ENCODE measurements at regions not wholly inside any gene's neighbourhood (a gene's known extent, or its start where the extent isn't known, plus 50 kb on each side); places are given as distances from the start of the nearest gene placed in this dataset.

DNA sequence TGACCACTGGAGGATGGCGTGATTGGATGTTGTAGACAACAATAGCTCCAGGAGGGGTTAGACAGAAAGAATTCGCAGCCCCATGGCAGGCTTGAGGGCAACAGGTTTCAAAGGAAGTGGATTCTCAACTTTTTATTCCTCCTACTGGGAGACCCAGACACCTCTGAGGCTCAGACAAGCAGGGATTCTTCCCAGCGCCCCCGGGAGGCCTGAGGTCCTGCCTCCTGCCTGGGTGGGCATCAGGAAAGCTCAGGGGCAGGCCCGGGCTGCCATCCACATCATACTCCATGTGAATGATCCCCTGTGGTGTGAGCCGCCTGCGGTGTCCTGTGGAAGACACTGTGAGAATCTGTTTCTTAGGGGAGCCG, 203.5 kb downstream of the CYP26B1 start:
- TF ChIP-seq EZH2 (IDR thresholded peaks at IDR 0.05; ENCODE audit: low read depth, low read length, severe bottlenecking) (no peak), GABPA (IDR thresholded peaks at IDR 0.05; ENCODE audit: borderline replicate concordance, insufficient read depth, low read length) (no peak), EP300 (IDR thresholded peaks at IDR 0.05; ENCODE audit: borderline replicate concordance in 1 of 2, low read depth in 2 of 2, low read length in 2 of 2) (no peak), POLR2A (IDR thresholded peaks at IDR 0.05; ENCODE audit: control extremely low read depth in 1 of 2, low read depth in 2 of 2, low read length in 2 of 2) (no peak), RAD21 (IDR thresholded peaks at IDR 0.05 in 1 of 2, conservative IDR thresholded peaks at IDR 0.05 in 1 of 2; ENCODE audit: low read depth in 2 of 2, low read length in 2 of 2) (no peak), SRF (IDR thresholded peaks at IDR 0.05; ENCODE audit: low read depth, low read length) (no peak), JUN (IDR thresholded peaks at IDR 0.05; ENCODE audit: low read depth, low read length) (no peak), SUZ12 (IDR thresholded peaks at IDR 0.05; ENCODE audit: low read length) (no peak), POLR2AphosphoS5 (IDR thresholded peaks at IDR 0.05; ENCODE audit: low read depth, low read length) (no peak), TBP (IDR thresholded peaks at IDR 0.05; ENCODE audit: low read depth, low read length) (no peak), KDM1A (IDR thresholded peaks at IDR 0.05; ENCODE audit: borderline replicate concordance, low read length) (no peak)
- TF ChIP-seq, protein P1, sequence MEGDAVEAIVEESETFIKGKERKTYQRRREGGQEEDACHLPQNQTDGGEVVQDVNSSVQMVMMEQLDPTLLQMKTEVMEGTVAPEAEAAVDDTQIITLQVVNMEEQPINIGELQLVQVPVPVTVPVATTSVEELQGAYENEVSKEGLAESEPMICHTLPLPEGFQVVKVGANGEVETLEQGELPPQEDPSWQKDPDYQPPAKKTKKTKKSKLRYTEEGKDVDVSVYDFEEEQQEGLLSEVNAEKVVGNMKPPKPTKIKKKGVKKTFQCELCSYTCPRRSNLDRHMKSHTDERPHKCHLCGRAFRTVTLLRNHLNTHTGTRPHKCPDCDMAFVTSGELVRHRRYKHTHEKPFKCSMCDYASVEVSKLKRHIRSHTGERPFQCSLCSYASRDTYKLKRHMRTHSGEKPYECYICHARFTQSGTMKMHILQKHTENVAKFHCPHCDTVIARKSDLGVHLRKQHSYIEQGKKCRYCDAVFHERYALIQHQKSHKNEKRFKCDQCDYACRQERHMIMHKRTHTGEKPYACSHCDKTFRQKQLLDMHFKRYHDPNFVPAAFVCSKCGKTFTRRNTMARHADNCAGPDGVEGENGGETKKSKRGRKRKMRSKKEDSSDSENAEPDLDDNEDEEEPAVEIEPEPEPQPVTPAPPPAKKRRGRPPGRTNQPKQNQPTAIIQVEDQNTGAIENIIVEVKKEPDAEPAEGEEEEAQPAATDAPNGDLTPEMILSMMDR (IDR thresholded peaks at IDR 0.05; ENCODE audit: control extremely low read depth in 1 of 3, insufficient read depth in 1 of 3, low read depth in 1 of 3, low read length in 3 of 3) = no peak
- TF ChIP-seq, protein P2, sequence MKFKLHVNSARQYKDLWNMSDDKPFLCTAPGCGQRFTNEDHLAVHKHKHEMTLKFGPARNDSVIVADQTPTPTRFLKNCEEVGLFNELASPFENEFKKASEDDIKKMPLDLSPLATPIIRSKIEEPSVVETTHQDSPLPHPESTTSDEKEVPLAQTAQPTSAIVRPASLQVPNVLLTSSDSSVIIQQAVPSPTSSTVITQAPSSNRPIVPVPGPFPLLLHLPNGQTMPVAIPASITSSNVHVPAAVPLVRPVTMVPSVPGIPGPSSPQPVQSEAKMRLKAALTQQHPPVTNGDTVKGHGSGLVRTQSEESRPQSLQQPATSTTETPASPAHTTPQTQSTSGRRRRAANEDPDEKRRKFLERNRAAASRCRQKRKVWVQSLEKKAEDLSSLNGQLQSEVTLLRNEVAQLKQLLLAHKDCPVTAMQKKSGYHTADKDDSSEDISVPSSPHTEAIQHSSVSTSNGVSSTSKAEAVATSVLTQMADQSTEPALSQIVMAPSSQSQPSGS (IDR thresholded peaks at IDR 0.05; ENCODE audit: low read length) = no peak
- TF ChIP-seq, protein P3, sequence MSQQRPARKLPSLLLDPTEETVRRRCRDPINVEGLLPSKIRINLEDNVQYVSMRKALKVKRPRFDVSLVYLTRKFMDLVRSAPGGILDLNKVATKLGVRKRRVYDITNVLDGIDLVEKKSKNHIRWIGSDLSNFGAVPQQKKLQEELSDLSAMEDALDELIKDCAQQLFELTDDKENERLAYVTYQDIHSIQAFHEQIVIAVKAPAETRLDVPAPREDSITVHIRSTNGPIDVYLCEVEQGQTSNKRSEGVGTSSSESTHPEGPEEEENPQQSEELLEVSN (IDR thresholded peaks at IDR 0.05) = no peak
